ENCODE measurements at regions not wholly inside any gene's neighbourhood (a gene's known extent, or its start where the extent isn't known, plus 50 kb on each side); places are given as distances from the start of the nearest gene placed in this dataset.

- Histone ChIP-seq H3K36me3 (ENCODE audit: control insufficient read depth, insufficient read depth, low read length) (no peaks in the 10 kb centered on the region), H3K27ac (ENCODE audit: low read length) (no peak overlapping the region), H3K4me3 (ENCODE audit: low read depth in 2 of 2, low read length in 2 of 2) (no peak overlapping the region), H3K27me3 (ENCODE audit: control insufficient read depth, insufficient read depth, low read length) (peaks cover 3% of the 10 kb centered on the region; the same call in 1 of the 2 replicates), H3K9me3 (ENCODE audit: control insufficient read depth, insufficient read depth, low read depth, low read length) (no peaks in the 10 kb centered on the region; the same call in 1 of the 2 replicates), H3K4me1 (ENCODE audit: control insufficient read depth, insufficient read depth, low read length) (no peaks in the 10 kb centered on the region)
- in situ Hi-C loops (cut with HindIII; ENCODE audit: low pct_unique_long_range_greater_than_20kb, low sequenced_read_pairs): no loop called here
- intact Hi-C loops (cut with micrococcal nuclease; ENCODE audit: unreplicated experiment): no loop called here
- TF ChIP-seq TCF7L2 (IDR thresholded peaks at IDR 0.05; ENCODE audit: low read depth, low read length) (no peak), CTCF (IDR thresholded peaks at IDR 0.05) (no peak), REST (IDR thresholded peaks at IDR 0.05; ENCODE audit: insufficient read depth in 1 of 2, low read depth in 2 of 2, low read length in 1 of 2) (no peak), POLR2AphosphoS5 (IDR thresholded peaks at IDR 0.05; ENCODE audit: low read depth, low read length) (no peak), SIN3A (IDR thresholded peaks at IDR 0.05; ENCODE audit: borderline replicate concordance, insufficient read depth, low read depth, low read length) (no peak)
- DNase-seq (ENCODE audit: low read depth, low spot score) (no peak), ATAC-seq (no peak)
- POLR2A ChIA-PET: no interaction called here
- CTCF ChIA-PET: no interaction called here
- no TSS peak for BruUV-seq (replicated peaks)
These were observed 316.7 kb downstream of the TLE3 start for GRCh38 chr15:69780981-69781380.

GRCh38 chr15:69781411-69782125, 316.1 kb downstream of the TLE3 start:
- intact Hi-C loops (cut with micrococcal nuclease; ENCODE audit: unreplicated experiment): no loop called here
- H3K27me3 ChIP-seq (ENCODE audit: control insufficient read depth, insufficient read depth, low read length): peaks cover 3% of the 10 kb centered on the region
- POLR2A ChIA-PET: no interaction called here
- DNase-seq (ENCODE audit: low read depth, low spot score): no peak
- H3K4me1 ChIP-seq (ENCODE audit: control insufficient read depth, insufficient read depth, low read length): no peaks in the 10 kb centered on the region
- no TSS peak for BruUV-seq (replicated peaks)
- no peak overlapping the region for H3K4me3 ChIP-seq (ENCODE audit: low read depth in 2 of 2, low read length in 2 of 2)
- in situ Hi-C loops (cut with HindIII; ENCODE audit: low pct_unique_long_range_greater_than_20kb, low sequenced_read_pairs): no loop called here
- TF ChIP-seq POLR2AphosphoS5 (IDR thresholded peaks at IDR 0.05; ENCODE audit: low read depth, low read length): no peak
- TF ChIP-seq SIN3A (IDR thresholded peaks at IDR 0.05; ENCODE audit: borderline replicate concordance, insufficient read depth, low read depth, low read length): no peak
- no peak for TF ChIP-seq TCF7L2 (IDR thresholded peaks at IDR 0.05; ENCODE audit: low read depth, low read length)
- TF ChIP-seq REST (IDR thresholded peaks at IDR 0.05; ENCODE audit: insufficient read depth in 1 of 2, low read depth in 2 of 2, low read length in 1 of 2): no peak
- no peak for TF ChIP-seq CTCF (IDR thresholded peaks at IDR 0.05)
- H3K27ac ChIP-seq (ENCODE audit: low read length): no peak overlapping the region
- no peaks in the 10 kb centered on the region; the same call in 1 of the 2 replicates for H3K9me3 ChIP-seq (ENCODE audit: control insufficient read depth, insufficient read depth, low read depth, low read length)
- CTCF ChIA-PET: no interaction called here
- no peak for ATAC-seq
- H3K36me3 ChIP-seq (ENCODE audit: control insufficient read depth, insufficient read depth, low read length): no peaks in the 10 kb centered on the region
